ENCODE measurements at regions not wholly inside any gene's neighbourhood (a gene's known extent, or its start where the extent isn't known, plus 50 kb on each side); places are given as distances from the start of the nearest gene placed in this dataset.
"Not testable (repeated sequence)": the region's sequence is repeated elsewhere in the genome, so short reads cannot be mapped to it uniquely, and the experiment has no call there.

- DNase-seq (ENCODE audit: low spot score) = no peak
These were observed 421.7 kb downstream of the PCNX1 start for GRCh38 chr14:71328954-71329353.

- DNase-seq (ENCODE audit: low spot score) = no peak
These were observed 424.1 kb downstream of the PCNX1 start for GRCh38 chr14:71331403-71331802.

GRCh38 chr14:71332476-71332875 lies 425.2 kb downstream of the PCNX1 start:
- DNase-seq (ENCODE audit: low spot score) = no peak

GRCh38 chr14:71333705-71334104 lies 426.4 kb downstream of the PCNX1 start:
- DNase-seq (ENCODE audit: low spot score) = no peak

- no peak for DNase-seq (ENCODE audit: low spot score)
These were observed 429.4 kb downstream of the PCNX1 start for GRCh38 chr14:71336489-71337192.

GRCh38 chr14:71338153-71338552 lies 430.9 kb downstream of the PCNX1 start:
- no peak for DNase-seq (ENCODE audit: low spot score)

GRCh38 chr14:71339650-71340415 lies 432.6 kb downstream of the PCNX1 start:
- DNase-seq (ENCODE audit: low spot score) = no peak

- no peak for DNase-seq (ENCODE audit: low spot score)
These were observed 433.9 kb downstream of the PCNX1 start for GRCh38 chr14:71341156-71341555.

GRCh38 chr14:71343724-71344123 lies 436.5 kb downstream of the PCNX1 start:
- no peak for DNase-seq (ENCODE audit: low spot score)

- no peak for DNase-seq (ENCODE audit: low spot score)
These were observed 437.2 kb downstream of the PCNX1 start for GRCh38 chr14:71344506-71344905.

GRCh38 chr14:71346685-71347084 lies 439.4 kb downstream of the PCNX1 start:
- DNase-seq (ENCODE audit: low spot score) = no peak

- DNase-seq (ENCODE audit: low spot score) = no peak
These were observed 441.1 kb downstream of the PCNX1 start for GRCh38 chr14:71348394-71348793.

- DNase-seq (ENCODE audit: low spot score) = no peak
These were observed 441.6 kb downstream of the PCNX1 start for GRCh38 chr14:71348817-71349216.

- DNase-seq (ENCODE audit: low spot score) = no peak
These were observed 446.9 kb downstream of the PCNX1 start for GRCh38 chr14:71354142-71354541.

GRCh38 chr14:71354801-71355200 lies 447.5 kb downstream of the PCNX1 start:
- DNase-seq (ENCODE audit: low spot score) = no peak

- DNase-seq (ENCODE audit: low spot score) = no peak
These were observed 448.3 kb downstream of the PCNX1 start for GRCh38 chr14:71355324-71356201.

GRCh38 chr14:71358209-71358931 lies 451.1 kb downstream of the PCNX1 start:
- DNase-seq (ENCODE audit: low spot score) = no peak

GRCh38 chr14:71358932-71359421 lies 451.7 kb downstream of the PCNX1 start:
- not testable (repeated sequence) for DNase-seq (ENCODE audit: low spot score)

GRCh38 chr14:71359823-71360222 lies 452.6 kb downstream of the PCNX1 start:
- no peak for DNase-seq (ENCODE audit: low spot score)

GRCh38 chr14:71361336-71361735 lies 454.1 kb downstream of the PCNX1 start:
- no peak for DNase-seq (ENCODE audit: low spot score)

GRCh38 chr14:71361874-71362273 lies 454.6 kb downstream of the PCNX1 start:
- DNase-seq (ENCODE audit: low spot score) = no peak

GRCh38 chr14:71362282-71362681 lies 455.0 kb downstream of the PCNX1 start:
- DNase-seq (ENCODE audit: low spot score) = no peak
